ENCODE measurements at regions not wholly inside any gene's neighbourhood (a gene's known extent, or its start where the extent isn't known, plus 50 kb on each side); places are given as distances from the start of the nearest gene placed in this dataset.

DNA sequence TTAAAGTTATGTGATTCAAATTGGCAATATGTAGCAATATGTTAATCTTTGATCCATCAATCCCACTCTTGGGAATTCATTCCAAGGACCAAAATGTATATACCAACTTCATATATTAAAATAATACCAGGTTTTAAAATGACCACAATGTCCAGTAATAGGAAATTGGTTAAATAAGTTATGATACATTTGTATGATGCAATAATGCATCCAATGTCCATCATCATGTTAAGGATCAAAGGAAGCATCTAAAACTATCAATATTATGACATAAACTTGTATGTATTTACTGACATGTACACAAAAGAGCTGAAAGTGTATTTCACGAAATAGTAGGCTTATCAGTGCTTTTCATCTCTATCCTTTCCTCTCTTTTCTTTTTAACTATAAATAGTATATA is 406.0 kb downstream of the RSL24D1 start:
- Histone ChIP-seq H3K4me3 (replicated peaks in 1 of 2; ENCODE audit: low read depth in 1 of 2, low read length in 2 of 2) (no peak overlapping the region), H3K9me2 (ENCODE audit: insufficient read depth) (no peaks in the 10 kb centered on the region), H3K9ac (ENCODE audit: low read length) (no peak overlapping the region), H2AFZ (ENCODE audit: low read depth, low read length, poor library complexity, severe bottlenecking) (no peak overlapping the region), H3K4me2 (ENCODE audit: low read length) (no peak overlapping the region), H3K36me3 (ENCODE audit: control insufficient read depth in 1 of 2, insufficient read depth in 2 of 2, low read length in 2 of 2) (no peaks in the 10 kb centered on the region), H3K9me3 (ENCODE audit: control insufficient read depth in 1 of 2, insufficient read depth in 1 of 2, low read depth in 1 of 2, low read length in 2 of 2) (peaks cover 0 to 32% of the 10 kb centered on the region in 2 experiments; a peak in 3 of 4 replicates), H3K27me3 (ENCODE audit: insufficient read depth, low read length) (no peaks in the 10 kb centered on the region), H3K27ac (ENCODE audit: low read depth, low read length) (no peak overlapping the region), H3K4me1 (ENCODE audit: control insufficient read depth in 1 of 2, insufficient read depth in 2 of 2, low read length in 2 of 2) (no peaks in the 10 kb centered on the region), H3K79me2 (ENCODE audit: insufficient read depth, low read length) (no peaks in the 10 kb centered on the region), H4K20me1 (ENCODE audit: insufficient read depth) (no peaks in the 10 kb centered on the region)
- ChIA-PET RAD21 (ENCODE audit: low non-redundant PET in 1 of 2, low total read pairs in 2 of 2, uncharacterized antibody in 2 of 2, unreplicated experiment in 2 of 2) (no interaction called here), CTCF (no interaction called here), POLR2A (no interaction called here)
- ATAC-seq (no peak), DNase-seq (ENCODE audit: low read depth, low spot score) (no peak)
- no peak for TF ChIP-seq POLR2A (IDR thresholded peaks at IDR 0.05; ENCODE audit: borderline replicate concordance, extremely low read depth, insufficient read depth, insufficient read length)
- no peak for TF ChIP-seq TCF7L2 (IDR thresholded peaks at IDR 0.05; ENCODE audit: borderline replicate concordance, extremely low read depth, insufficient read depth, insufficient read length)
- TF ChIP-seq, protein P1, sequence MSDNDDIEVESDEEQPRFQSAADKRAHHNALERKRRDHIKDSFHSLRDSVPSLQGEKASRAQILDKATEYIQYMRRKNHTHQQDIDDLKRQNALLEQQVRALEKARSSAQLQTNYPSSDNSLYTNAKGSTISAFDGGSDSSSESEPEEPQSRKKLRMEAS (IDR thresholded peaks at IDR 0.05) = no peak
- no peak for TF ChIP-seq ELF1 (IDR thresholded peaks at IDR 0.05; ENCODE audit: borderline replicate concordance, low read depth)
- TF ChIP-seq, protein P2, sequence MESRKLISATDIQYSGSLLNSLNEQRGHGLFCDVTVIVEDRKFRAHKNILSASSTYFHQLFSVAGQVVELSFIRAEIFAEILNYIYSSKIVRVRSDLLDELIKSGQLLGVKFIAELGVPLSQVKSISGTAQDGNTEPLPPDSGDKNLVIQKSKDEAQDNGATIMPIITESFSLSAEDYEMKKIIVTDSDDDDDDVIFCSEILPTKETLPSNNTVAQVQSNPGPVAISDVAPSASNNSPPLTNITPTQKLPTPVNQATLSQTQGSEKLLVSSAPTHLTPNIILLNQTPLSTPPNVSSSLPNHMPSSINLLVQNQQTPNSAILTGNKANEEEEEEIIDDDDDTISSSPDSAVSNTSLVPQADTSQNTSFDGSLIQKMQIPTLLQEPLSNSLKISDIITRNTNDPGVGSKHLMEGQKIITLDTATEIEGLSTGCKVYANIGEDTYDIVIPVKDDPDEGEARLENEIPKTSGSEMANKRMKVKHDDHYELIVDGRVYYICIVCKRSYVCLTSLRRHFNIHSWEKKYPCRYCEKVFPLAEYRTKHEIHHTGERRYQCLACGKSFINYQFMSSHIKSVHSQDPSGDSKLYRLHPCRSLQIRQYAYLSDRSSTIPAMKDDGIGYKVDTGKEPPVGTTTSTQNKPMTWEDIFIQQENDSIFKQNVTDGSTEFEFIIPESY (IDR thresholded peaks at IDR 0.05; ENCODE audit: extremely low read depth, insufficient replicate concordance, low read length) = no peak
- TF ChIP-seq SRF (IDR thresholded peaks at IDR 0.05; ENCODE audit: low read depth) = no peak
- no peak for TF ChIP-seq CBX3 (IDR thresholded peaks at IDR 0.05; ENCODE audit: low read depth)
- TF ChIP-seq EZH2 (IDR thresholded peaks at IDR 0.05) = no peak
- TF ChIP-seq, protein P3, sequence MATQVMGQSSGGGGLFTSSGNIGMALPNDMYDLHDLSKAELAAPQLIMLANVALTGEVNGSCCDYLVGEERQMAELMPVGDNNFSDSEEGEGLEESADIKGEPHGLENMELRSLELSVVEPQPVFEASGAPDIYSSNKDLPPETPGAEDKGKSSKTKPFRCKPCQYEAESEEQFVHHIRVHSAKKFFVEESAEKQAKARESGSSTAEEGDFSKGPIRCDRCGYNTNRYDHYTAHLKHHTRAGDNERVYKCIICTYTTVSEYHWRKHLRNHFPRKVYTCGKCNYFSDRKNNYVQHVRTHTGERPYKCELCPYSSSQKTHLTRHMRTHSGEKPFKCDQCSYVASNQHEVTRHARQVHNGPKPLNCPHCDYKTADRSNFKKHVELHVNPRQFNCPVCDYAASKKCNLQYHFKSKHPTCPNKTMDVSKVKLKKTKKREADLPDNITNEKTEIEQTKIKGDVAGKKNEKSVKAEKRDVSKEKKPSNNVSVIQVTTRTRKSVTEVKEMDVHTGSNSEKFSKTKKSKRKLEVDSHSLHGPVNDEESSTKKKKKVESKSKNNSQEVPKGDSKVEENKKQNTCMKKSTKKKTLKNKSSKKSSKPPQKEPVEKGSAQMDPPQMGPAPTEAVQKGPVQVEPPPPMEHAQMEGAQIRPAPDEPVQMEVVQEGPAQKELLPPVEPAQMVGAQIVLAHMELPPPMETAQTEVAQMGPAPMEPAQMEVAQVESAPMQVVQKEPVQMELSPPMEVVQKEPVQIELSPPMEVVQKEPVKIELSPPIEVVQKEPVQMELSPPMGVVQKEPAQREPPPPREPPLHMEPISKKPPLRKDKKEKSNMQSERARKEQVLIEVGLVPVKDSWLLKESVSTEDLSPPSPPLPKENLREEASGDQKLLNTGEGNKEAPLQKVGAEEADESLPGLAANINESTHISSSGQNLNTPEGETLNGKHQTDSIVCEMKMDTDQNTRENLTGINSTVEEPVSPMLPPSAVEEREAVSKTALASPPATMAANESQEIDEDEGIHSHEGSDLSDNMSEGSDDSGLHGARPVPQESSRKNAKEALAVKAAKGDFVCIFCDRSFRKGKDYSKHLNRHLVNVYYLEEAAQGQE (IDR thresholded peaks at IDR 0.05; ENCODE audit: low read depth) = no peak
- TF ChIP-seq FOSL1 (IDR thresholded peaks at IDR 0.05; ENCODE audit: low read depth) = no peak
- TF ChIP-seq JUND (IDR thresholded peaks at IDR 0.05) = no peak
- TF ChIP-seq, protein P4, sequence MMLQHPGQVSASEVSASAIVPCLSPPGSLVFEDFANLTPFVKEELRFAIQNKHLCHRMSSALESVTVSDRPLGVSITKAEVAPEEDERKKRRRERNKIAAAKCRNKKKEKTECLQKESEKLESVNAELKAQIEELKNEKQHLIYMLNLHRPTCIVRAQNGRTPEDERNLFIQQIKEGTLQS (IDR thresholded peaks at IDR 0.05) = no peak
- TF ChIP-seq CEBPB (IDR thresholded peaks at IDR 0.05; ENCODE audit: low read depth) = no peak
- no peak for TF ChIP-seq CTCF (IDR thresholded peaks at IDR 0.05 in 2 of 3, conservative IDR thresholded peaks at IDR 0.05 in 1 of 3; ENCODE audit: borderline replicate concordance in 1 of 3, insufficient read depth in 1 of 3, low read depth in 2 of 3, low read length in 2 of 3)
- TF ChIP-seq YY1 (IDR thresholded peaks at IDR 0.05; ENCODE audit: extremely low read depth, insufficient replicate concordance, low read depth, low read length) = no peak
- no peak for TF ChIP-seq POLR2AphosphoS5 (IDR thresholded peaks at IDR 0.05; ENCODE audit: low read depth, low read length)
- no peak for TF ChIP-seq RAD21 (IDR thresholded peaks at IDR 0.05; ENCODE audit: low read depth)
- BruUV-seq (replicated peaks) = no TSS peak
- intact Hi-C loops (cut with micrococcal nuclease) = no loop called here

Data from HCT116 (cell line).